K562 (cell line): ENCODE measurements at regions not wholly inside any gene's neighbourhood (a gene's known extent, or its start where the extent isn't known, plus 50 kb on each side); places are given as distances from the start of the nearest gene placed in this dataset.

ENCODE experiments used
- ATAC-seq: fragments of 200-7000 bp; cut with Tn5 transposase; 3 replicates; pipeline ENCODE4 v1.9.1; 2020; ENCODE audit warnings: moderate library complexity
- BruUV-seq: library from RNA; stranded (reverse); fragments of 400-500 nt; replicated peaks from 2 replicates; lab custom pipeline; 2021; lab: Mats Ljungman, UMichigan
- CTCF ChIA-PET: fragments of 300-600 bp; formaldehyde crosslinking; extraction: SDS; loops from one replicate; lab custom pipeline; 2021; ENCODE audit warnings: low intra/inter-chr PET ratio; lab: Yijun Ruan, JAX
- POLR2A ChIA-PET: fragments of 300-600, 350-650 bp; sonication (Branson Sonifier 250); formaldehyde crosslinking; extraction: SDS; loops from one replicate; lab custom pipeline; 2021; ENCODE audit warnings: antibody characterized with exemption, inconsistent platforms; lab: Yijun Ruan, JAX
- DNase-seq, 4 experiments: peaks; one replicate each; pipeline versions ENCODE4 v3.0.0 to v3.0.0-alpha.2; 2011 to 2018; ENCODE audit warnings: low spot score in 3 of 4, mixed read lengths in 3 of 4; ENCODE audit errors: extremely low read depth in 1 of 4
- FAIRE-seq: peaks from 2 replicates; lab custom pipeline; 2011; peaks lifted over from hg19 to GRCh38; lab: Jason Lieb, UNC
- H2AFZ ChIP-seq: 2 replicates; pipeline ENCODE4 v1.6.0; 2011; ENCODE audit warnings: low read depth, low read length, control low read depth, inconsistent platforms
- H3K27ac ChIP-seq: fragments of 200-600 bp; 3 replicates; pipeline ENCODE4 v1.8.0; 2011; ENCODE audit warnings: low read depth, mild to moderate bottlenecking, control low read depth, inconsistent platforms, low read length, moderate library complexity, mixed read lengths; ENCODE audit errors: extremely low read depth
- H3K27me3 ChIP-seq, 2 experiments: fragments of 300-600 bp in 1 of 2; 2 replicates in 1 of 2; 3 replicates in 1 of 2; pipeline versions ENCODE4 v1.6.0 to v1.8.0; 2011; ENCODE audit warnings: inconsistent platforms in 2 of 2, low read length in 2 of 2, mild to moderate bottlenecking in 1 of 2, mixed read lengths in 1 of 2, moderate library complexity in 1 of 2; ENCODE audit not compliant: control insufficient read depth in 2 of 2, insufficient read depth in 2 of 2
- H3K36me3 ChIP-seq: fragments of 300-600 bp; 3 replicates; pipeline ENCODE4 v1.8.0; 2011; ENCODE audit warnings: mild to moderate bottlenecking, low read length, inconsistent platforms; ENCODE audit not compliant: control insufficient read depth, insufficient read depth
- H3K4me1 ChIP-seq, 2 experiments: fragments of 200-600 bp in 1 of 2; replicated peaks in 1 of 2; 2 replicates in 1 of 2; 3 replicates in 1 of 2; pipeline versions ENCODE4 v1.5.1 to v1.8.0; 2011; ENCODE audit warnings: inconsistent platforms in 2 of 2, low read length in 2 of 2, mild to moderate bottlenecking in 1 of 2, mixed read lengths in 1 of 2, moderate library complexity in 1 of 2; ENCODE audit not compliant: control insufficient read depth in 2 of 2, insufficient read depth in 2 of 2
- H3K4me2 ChIP-seq: 2 replicates; pipeline ENCODE4 v1.6.1; 2011; ENCODE audit warnings: low read length, control low read depth, inconsistent platforms, mixed read lengths; ENCODE audit not compliant: insufficient read depth
- H3K4me3 ChIP-seq: fragments of 200-600 bp; sonication (generic), shearing (Covaris generic); 2 replicates; pipeline ENCODE4 v1.5.1; 2016; ENCODE audit warnings: control low read depth, inconsistent platforms
- H3K79me2 ChIP-seq: fragments of 200-600 bp; 3 replicates; pipeline ENCODE4 v1.8.0; 2011; ENCODE audit warnings: low read length, inconsistent platforms; ENCODE audit not compliant: control insufficient read depth, insufficient read depth
- H3K9ac ChIP-seq, 2 experiments: 2 replicates each; pipeline versions ENCODE4 v1.6.0 to v1.6.1; 2011; ENCODE audit warnings: low read depth in 2 of 2, low read length in 2 of 2, control low read depth in 1 of 2, inconsistent platforms in 1 of 2, mild to moderate bottlenecking in 1 of 2, mixed read lengths in 1 of 2; ENCODE audit not compliant: insufficient read depth in 1 of 2
- H3K9me1 ChIP-seq: one replicate; pipeline ENCODE4 v1.6.0; 2011; ENCODE audit warnings: inconsistent platforms, mild to moderate bottlenecking, low read length, moderate library complexity; ENCODE audit not compliant: control insufficient read depth, insufficient read depth
- H3K9me3 ChIP-seq: replicated peaks from 2 replicates; pipeline ENCODE4 v1.5.1; 2011; ENCODE audit warnings: low read depth, low read length, inconsistent platforms; ENCODE audit not compliant: control insufficient read depth, insufficient read depth
- H4K20me1 ChIP-seq: replicated peaks from 2 replicates; pipeline ENCODE4 v1.6.1; 2011; ENCODE audit warnings: low read length, inconsistent platforms, mixed read lengths; ENCODE audit not compliant: control insufficient read depth, insufficient read depth
- CEBPB ChIP-seq: fragments of 450-650 bp; IDR thresholded peaks from 2 replicates; pipeline ENCODE4 v1.6.1; 2016; ENCODE audit warnings: missing genetic modification characterization, missing compliant biosample characterization
- CEBPG ChIP-seq, 3 experiments: fragments of 200-800 bp in 1 of 3; sonication (Bioruptor generic) in 1 of 3; sonication (generic) in 1 of 3; formaldehyde crosslinking in 1 of 3; IDR thresholded peaks in 2 of 3; conservative IDR thresholded peaks in 1 of 3; 2 replicates each; pipeline versions ENCODE4 v1.6.1 to v1.8.0; 2016 to 2022; ENCODE audit warnings: missing compliant biosample characterization in 2 of 3, missing genetic modification characterization in 2 of 3, mild to moderate bottlenecking in 1 of 3, missing genetic modification reagents in 1 of 3
- ELK3 ChIP-seq: fragments of 450-650 bp; formaldehyde crosslinking; IDR thresholded peaks from 2 replicates; pipeline ENCODE4 v1.4.0; 2020; ENCODE audit warnings: mild to moderate bottlenecking
- FOSL1 ChIP-seq: fragments of 200-800 bp; sonication (Bioruptor generic); conservative IDR thresholded peaks from 2 replicates; pipeline ENCODE4 v1.6.1; 2016; ENCODE audit warnings: missing genetic modification characterization, missing compliant biosample characterization
- PHF8 ChIP-seq: fragments of 200-600 bp; sonication (generic); IDR thresholded peaks from 2 replicates; pipeline ENCODE4 v1.6.1; 2012; ENCODE audit warnings: mixed run types, mild to moderate bottlenecking, inconsistent platforms, low read length, moderate library complexity, borderline replicate concordance
- TAL1 ChIP-seq: fragments of 450-650 bp; IDR thresholded peaks from 2 replicates; pipeline ENCODE4 v1.6.1; 2016; ENCODE audit warnings: mild to moderate bottlenecking
- TCF3 ChIP-seq: sonication (generic); formaldehyde crosslinking; IDR thresholded peaks from 2 replicates; pipeline ENCODE4 v1.4.0; 2020; ENCODE audit warnings: mild to moderate bottlenecking, missing genetic modification reagents
- TEAD4 ChIP-seq, 2 experiments: sonication (generic) in 1 of 2; formaldehyde crosslinking in 1 of 2; IDR thresholded peaks; 2 replicates each; pipeline versions ENCODE4 v1.6.1 to v1.8.0; 2012 to 2022; ENCODE audit warnings: borderline replicate concordance in 1 of 2, inconsistent platforms in 1 of 2, low read length in 1 of 2, mild to moderate bottlenecking in 1 of 2, missing genetic modification reagents in 1 of 2
- ZBTB9 ChIP-seq: fragments of 450-650 bp; formaldehyde crosslinking; IDR thresholded peaks from 2 replicates; pipeline ENCODE4 v1.4.0; 2020; ENCODE audit warnings: mild to moderate bottlenecking, moderate library complexity
- ZNF57 ChIP-seq: fragments of 450-650 bp; formaldehyde crosslinking; IDR thresholded peaks from 2 replicates; pipeline ENCODE4 v1.4.0; 2020; ENCODE audit warnings: mild to moderate bottlenecking, moderate library complexity
- WGBS: fragments of 100-300 bp; shearing (Covaris generic); methylation state at CpG from one replicate; pipeline ENCODE4 v1.1.6; 2016; ENCODE audit warnings: low coverage, mixed read lengths; ENCODE audit not compliant: insufficient coverage; ENCODE audit errors: missing lambda C conversion rate; 5-methylcytosine and 5-hydroxymethylcytosine counted together
- in situ Hi-C: fragments of 300-500 bp; cut with MboI; formaldehyde crosslinking; loops from 4 replicates; pipeline ENCODE4 v1.15.0; 2018; ENCODE audit warnings: inconsistent platforms, mixed read lengths
- intact Hi-C: fragments of 100-400 bp; cut with micrococcal nuclease; formaldehyde crosslinking; loops from 2 replicates; pipeline ENCODE4 v1.14.2; 2022

- Histone ChIP-seq H3K9ac (no peak overlapping the region), H3K36me3 (no peaks in the 10 kb centered on the region), H3K4me3 (no peak overlapping the region), H4K20me1 (no peaks in the 10 kb centered on the region), H3K4me1 (peaks cover 0 to 5% of the 10 kb centered on the region in 2 experiments; a peak in 2 of 5 replicates), H3K9me1 (no peaks in the 10 kb centered on the region), H3K9me3 (no peaks in the 10 kb centered on the region), H3K27ac (no peak overlapping the region), H2AFZ (no peak overlapping the region)
- no TSS peak for BruUV-seq
- ATAC-seq, result no peak
- no peak for TF ChIP-seq CEBPG (CRISPR knock-in tag; IDR thresholded peaks at IDR 0.05)
- peak in 1 of 2 experiments; percentile 13; a peak in 1 of 4 replicates for TF ChIP-seq CEBPG (tag; conservative IDR thresholded peaks at IDR 0.05 in 1 of 2, IDR thresholded peaks at IDR 0.05 in 1 of 2)
- TF ChIP-seq CEBPB (tag), result 0 out of 2 replicates have a peak, but pooled peaks have one; percentile 28
- TF ChIP-seq ZBTB9, result no peak
- TF ChIP-seq, all 486 proteins: peak for 2
- ChIA-PET POLR2A (no interaction called here), CTCF (no interaction called here)
- H3K79me2 ChIP-seq, result no peaks in the 10 kb centered on the region
- intact Hi-C loops (no loop called here), in situ Hi-C loops (loop anchor here (25.0 kb wide), 1 partner anchor 774 kb away; no protein-coding TSS in a partner anchor)
- FAIRE-seq, result no peak
- DNase-seq, result no peak
- 18% methylated on average over 1 of the region's 1 CpG for WGBS
- H3K27me3 ChIP-seq, result no peaks in the 10 kb centered on the region
- H3K4me2 ChIP-seq, result no peak overlapping the region
These were observed 70.3 kb upstream of the JAK1 start for GRCh38 chr1:65036570-65037051.

- Histone ChIP-seq H2AFZ (no peak overlapping the region), H3K27me3 (no peaks in the 10 kb centered on the region), H4K20me1 (no peaks in the 10 kb centered on the region), H3K27ac (no peak overlapping the region), H3K9ac (no peak overlapping the region)
- 78% methylated on average over 1 of the region's 1 CpG for WGBS
- no peak for DNase-seq
- in situ Hi-C loops, result loop anchor here (25.0 kb wide), 1 partner anchor 777 kb away; no protein-coding TSS in a partner anchor
- intact Hi-C loops, result no loop called here
- peak; percentile 11; the same call in 1 of the 2 replicates for TF ChIP-seq TEAD4 (IDR thresholded peaks at IDR 0.05; ENCODE audit: low read length)
- TF ChIP-seq TEAD4 (CRISPR knock-in tag; IDR thresholded peaks at IDR 0.05; ENCODE audit: borderline replicate concordance), result no peak
- no peak for TF ChIP-seq ZNF57 (CRISPR knock-in tag)
- no peak for TF ChIP-seq ELK3 (CRISPR knock-in tag)
- no peak for TF ChIP-seq FOSL1
- TF ChIP-seq PHF8, result no peak
- peak; percentile 16; the same call in 1 of the 2 replicates for TF ChIP-seq TCF3 (CRISPR knock-in tag)
- peak; percentile 19 for TF ChIP-seq TAL1
- TF ChIP-seq, all 486 proteins: peak for 3
- Histone ChIP-seq H3K4me1 (peaks cover 0 to 5% of the 10 kb centered on the region in 2 experiments; a peak in 2 of 5 replicates), H3K9me1 (no peaks in the 10 kb centered on the region), H3K79me2 (no peaks in the 10 kb centered on the region), H3K4me2 (no peak overlapping the region), H3K36me3 (no peaks in the 10 kb centered on the region), H3K9me3 (no peaks in the 10 kb centered on the region), H3K4me3 (no peak overlapping the region)
- no peak for FAIRE-seq
- ChIA-PET POLR2A (no interaction called here), CTCF (no interaction called here)
- BruUV-seq, result no TSS peak
- no peak for ATAC-seq
These were observed 72.7 kb upstream of the JAK1 start for GRCh38 chr1:65039066-65039465.
